ENCODE measurements at regions not wholly inside any gene's neighbourhood (a gene's known extent, or its start where the extent isn't known, plus 50 kb on each side); places are given as distances from the start of the nearest gene placed in this dataset.

- Histone ChIP-seq H3K27ac (ENCODE audit: low read depth, low read length) (no peak overlapping the region), H3F3A (ENCODE audit: insufficient read depth) (no peaks in the 10 kb centered on the region), H4K20me1 (ENCODE audit: low read depth, low read length) (no peaks in the 10 kb centered on the region), H3K79me2 (ENCODE audit: insufficient read depth, low read length) (no peaks in the 10 kb centered on the region), H3K9ac (ENCODE audit: low read length) (no peak overlapping the region), H3K9me3 (ENCODE audit: insufficient read depth, low read length) (no peaks in the 10 kb centered on the region), H3K9me2 (replicated peaks; ENCODE audit: insufficient read depth, low read length) (no peaks in the 10 kb centered on the region), H3K36me3 (ENCODE audit: low read length) (no peaks in the 10 kb centered on the region), H3K4me2 (ENCODE audit: low read depth, low read length, poor library complexity, severe bottlenecking) (no peak overlapping the region), H3K4me3 (ENCODE audit: insufficient read depth, low read length, poor library complexity, severe bottlenecking) (no peak overlapping the region), H3K27me3 (ENCODE audit: low read length) (no peaks in the 10 kb centered on the region), H2AFZ (ENCODE audit: low read depth, low read length, severe bottlenecking) (no peak overlapping the region)
- no peak for TF ChIP-seq EZH2phosphoT487 (conservative IDR thresholded peaks at IDR 0.05; ENCODE audit: low read length)
- no peak for TF ChIP-seq CTCF (IDR thresholded peaks at IDR 0.05; ENCODE audit: insufficient read depth, low read length, poor library complexity, severe bottlenecking)
These were observed 58.3 kb upstream of the SLCO3A1 start for GRCh38 chr15:91795235-91795634.

DNA sequence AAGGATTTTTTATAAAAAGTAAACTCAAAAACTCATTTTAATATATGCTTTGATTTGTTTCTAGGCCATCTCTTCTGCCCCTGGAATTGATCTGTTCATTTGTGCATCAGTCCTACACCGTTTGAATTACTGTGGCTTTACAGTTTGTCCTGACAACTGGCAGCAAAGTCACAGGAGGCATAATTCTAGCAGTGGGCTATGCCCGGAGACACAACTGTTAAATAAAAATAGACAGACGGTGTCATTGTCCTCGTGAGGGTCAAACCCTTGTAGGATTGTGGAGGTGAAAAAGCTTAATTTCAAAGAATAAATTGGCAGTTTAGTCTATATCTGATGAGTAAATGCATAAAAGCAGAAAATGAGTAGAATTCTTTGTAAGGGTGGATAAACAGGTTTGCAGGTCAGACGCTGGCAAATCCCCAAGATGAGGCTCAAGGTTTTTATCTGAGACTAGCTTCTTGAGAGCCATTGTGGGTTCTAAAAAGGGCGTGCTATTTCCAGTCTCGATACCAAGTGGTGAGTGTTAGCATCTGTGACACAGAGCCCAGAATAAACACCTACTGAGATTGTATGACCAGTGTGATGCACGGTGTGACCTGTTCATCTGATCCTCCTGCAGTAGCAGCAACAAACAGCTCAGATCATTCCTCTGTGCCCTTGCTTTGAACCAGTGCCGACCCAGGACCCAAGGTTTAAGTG lies 51.5 kb upstream of the SLCO3A1 start:
- Histone ChIP-seq H3K36me3 (ENCODE audit: low read length) (no peaks in the 10 kb centered on the region), H3K4me2 (ENCODE audit: low read depth, low read length, poor library complexity, severe bottlenecking) (no peak overlapping the region), H3K9me3 (ENCODE audit: insufficient read depth, low read length) (no peaks in the 10 kb centered on the region), H3F3A (ENCODE audit: insufficient read depth) (no peaks in the 10 kb centered on the region), H3K9ac (ENCODE audit: low read length) (no peak overlapping the region), H3K4me3 (ENCODE audit: insufficient read depth, low read length, poor library complexity, severe bottlenecking) (no peak overlapping the region), H3K9me2 (replicated peaks; ENCODE audit: insufficient read depth, low read length) (no peaks in the 10 kb centered on the region), H4K20me1 (ENCODE audit: low read depth, low read length) (no peaks in the 10 kb centered on the region), H3K27ac (ENCODE audit: low read depth, low read length) (no peak overlapping the region), H3K79me2 (ENCODE audit: insufficient read depth, low read length) (no peaks in the 10 kb centered on the region), H2AFZ (ENCODE audit: low read depth, low read length, severe bottlenecking) (no peak overlapping the region), H3K27me3 (ENCODE audit: low read length) (no peaks in the 10 kb centered on the region)
- TF ChIP-seq CTCF (IDR thresholded peaks at IDR 0.05; ENCODE audit: insufficient read depth, low read length, poor library complexity, severe bottlenecking) = no peak
- TF ChIP-seq EZH2phosphoT487 (conservative IDR thresholded peaks at IDR 0.05; ENCODE audit: low read length) = no peak

GRCh38 chr15:91803260-91803659 lies 50.2 kb upstream of the SLCO3A1 start:
- Histone ChIP-seq H3K27ac (ENCODE audit: low read depth, low read length) (no peak overlapping the region), H3K27me3 (ENCODE audit: low read length) (no peaks in the 10 kb centered on the region), H3K9me3 (ENCODE audit: insufficient read depth, low read length) (no peaks in the 10 kb centered on the region), H4K20me1 (ENCODE audit: low read depth, low read length) (no peaks in the 10 kb centered on the region), H3K9me2 (replicated peaks; ENCODE audit: insufficient read depth, low read length) (no peaks in the 10 kb centered on the region), H3K4me2 (ENCODE audit: low read depth, low read length, poor library complexity, severe bottlenecking) (no peak overlapping the region), H3K79me2 (ENCODE audit: insufficient read depth, low read length) (no peaks in the 10 kb centered on the region), H3F3A (ENCODE audit: insufficient read depth) (no peaks in the 10 kb centered on the region), H3K9ac (ENCODE audit: low read length) (no peak overlapping the region), H3K36me3 (ENCODE audit: low read length) (no peaks in the 10 kb centered on the region), H3K4me3 (ENCODE audit: insufficient read depth, low read length, poor library complexity, severe bottlenecking) (no peak overlapping the region), H2AFZ (ENCODE audit: low read depth, low read length, severe bottlenecking) (no peak overlapping the region)
- TF ChIP-seq CTCF (IDR thresholded peaks at IDR 0.05; ENCODE audit: insufficient read depth, low read length, poor library complexity, severe bottlenecking) = no peak

Data from SU-DHL-6 (cell line).